ENCODE measurements at regions not wholly inside any gene's neighbourhood (a gene's known extent, or its start where the extent isn't known, plus 50 kb on each side); places are given as distances from the start of the nearest gene placed in this dataset.

DNA sequence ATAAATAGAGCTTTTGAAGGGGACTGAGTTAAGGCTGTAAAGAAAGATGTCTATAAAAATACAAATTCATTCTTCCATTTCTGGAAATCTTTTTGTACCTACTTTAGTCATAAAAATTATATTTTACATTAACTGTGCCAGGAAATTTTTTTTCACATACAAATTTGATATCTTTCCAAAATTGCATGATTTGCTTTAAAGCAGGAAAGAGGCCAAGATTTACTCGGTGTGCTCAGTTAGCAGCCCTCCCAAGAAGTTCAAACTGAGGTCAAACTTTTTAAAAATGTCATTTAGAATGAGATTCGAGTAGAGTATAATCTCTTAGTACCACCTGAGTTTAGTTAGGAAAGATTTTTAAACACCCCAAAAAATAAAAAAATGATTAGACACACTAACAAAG lies 173.2 kb upstream of the GRIP1 start:
- H3K9me3 ChIP-seq (ENCODE audit: low read length) = no peaks in the 10 kb centered on the region
- TF ChIP-seq RAD21 (conservative IDR thresholded peaks at IDR 0.05) = no peak
- TF ChIP-seq, protein P1, sequence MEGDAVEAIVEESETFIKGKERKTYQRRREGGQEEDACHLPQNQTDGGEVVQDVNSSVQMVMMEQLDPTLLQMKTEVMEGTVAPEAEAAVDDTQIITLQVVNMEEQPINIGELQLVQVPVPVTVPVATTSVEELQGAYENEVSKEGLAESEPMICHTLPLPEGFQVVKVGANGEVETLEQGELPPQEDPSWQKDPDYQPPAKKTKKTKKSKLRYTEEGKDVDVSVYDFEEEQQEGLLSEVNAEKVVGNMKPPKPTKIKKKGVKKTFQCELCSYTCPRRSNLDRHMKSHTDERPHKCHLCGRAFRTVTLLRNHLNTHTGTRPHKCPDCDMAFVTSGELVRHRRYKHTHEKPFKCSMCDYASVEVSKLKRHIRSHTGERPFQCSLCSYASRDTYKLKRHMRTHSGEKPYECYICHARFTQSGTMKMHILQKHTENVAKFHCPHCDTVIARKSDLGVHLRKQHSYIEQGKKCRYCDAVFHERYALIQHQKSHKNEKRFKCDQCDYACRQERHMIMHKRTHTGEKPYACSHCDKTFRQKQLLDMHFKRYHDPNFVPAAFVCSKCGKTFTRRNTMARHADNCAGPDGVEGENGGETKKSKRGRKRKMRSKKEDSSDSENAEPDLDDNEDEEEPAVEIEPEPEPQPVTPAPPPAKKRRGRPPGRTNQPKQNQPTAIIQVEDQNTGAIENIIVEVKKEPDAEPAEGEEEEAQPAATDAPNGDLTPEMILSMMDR (IDR thresholded peaks at IDR 0.05; ENCODE audit: poor library complexity, severe bottlenecking) = no peak
- no peak for TF ChIP-seq SMC3 (conservative IDR thresholded peaks at IDR 0.05; ENCODE audit: poor library complexity)
- TF ChIP-seq TAF1 (IDR thresholded peaks at IDR 0.05; ENCODE audit: low read depth) = no peak
- no peak for TF ChIP-seq EP300 (conservative IDR thresholded peaks at IDR 0.05; ENCODE audit: poor library complexity, severe bottlenecking)
- TF ChIP-seq REST (IDR thresholded peaks at IDR 0.05; ENCODE audit: borderline replicate concordance) = no peak
- TF ChIP-seq POLR2AphosphoS5 (IDR thresholded peaks at IDR 0.05) = no peak
- TF ChIP-seq MXI1 (conservative IDR thresholded peaks at IDR 0.05; ENCODE audit: poor library complexity, severe bottlenecking) = no peak
- no peak for TF ChIP-seq EZH2 (IDR thresholded peaks at IDR 0.05; ENCODE audit: borderline replicate concordance, insufficient read depth, low read length, poor library complexity, severe bottlenecking)
- no peaks in the 10 kb centered on the region for H3K79me2 ChIP-seq (replicated peaks; ENCODE audit: insufficient read depth, low read length)
- H2AFZ ChIP-seq (ENCODE audit: low read depth, low read length) = no peak overlapping the region
- no peak overlapping the region for H3K4me3 ChIP-seq (ENCODE audit: low read length)
- no peaks in the 10 kb centered on the region for H3K27me3 ChIP-seq (ENCODE audit: insufficient read depth, low read depth, low read length)
- H4K20me1 ChIP-seq (ENCODE audit: insufficient read depth) = no peaks in the 10 kb centered on the region
- H3F3A ChIP-seq (ENCODE audit: insufficient read depth, low read length, poor library complexity, severe bottlenecking) = no peaks in the 10 kb centered on the region
- no peak overlapping the region for H3K27ac ChIP-seq (ENCODE audit: low read length)
- no peaks in the 10 kb centered on the region for H3K36me3 ChIP-seq (ENCODE audit: insufficient read depth, low read length)
- no peak overlapping the region for H3K9ac ChIP-seq (ENCODE audit: low read length)
- H3K9me2 ChIP-seq (ENCODE audit: insufficient read depth, low read length) = no peaks in the 10 kb centered on the region
- H3K4me2 ChIP-seq (ENCODE audit: low read length) = no peak overlapping the region

DNA sequence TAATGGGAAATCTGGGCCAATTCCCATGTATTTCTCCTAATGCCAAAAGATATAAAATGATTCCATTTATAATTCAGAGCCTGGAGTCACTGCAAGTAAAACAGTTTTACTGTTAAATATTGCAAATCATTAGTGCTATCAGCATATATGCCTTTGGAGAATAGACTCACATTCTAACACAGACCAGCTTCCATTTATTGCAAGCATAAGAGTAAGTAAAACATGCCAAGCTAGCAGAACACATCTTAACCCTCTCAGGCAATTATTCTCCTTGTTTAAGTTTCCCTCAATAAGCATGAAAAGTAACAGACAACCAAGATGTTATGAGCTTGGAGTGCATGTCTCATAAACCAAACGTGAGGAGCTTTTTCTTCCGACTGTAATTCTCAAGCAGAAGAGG lies 173.9 kb upstream of the GRIP1 start:
- Histone ChIP-seq H3F3A (ENCODE audit: insufficient read depth, low read length, poor library complexity, severe bottlenecking) (no peaks in the 10 kb centered on the region), H2AFZ (ENCODE audit: low read depth, low read length) (no peak overlapping the region), H3K4me2 (ENCODE audit: low read length) (peak overlapping the region; percentile 1), H3K9ac (ENCODE audit: low read length) (no peak overlapping the region), H3K27ac (ENCODE audit: low read length) (no peak overlapping the region), H3K4me3 (ENCODE audit: low read length) (no peak overlapping the region), H3K36me3 (ENCODE audit: insufficient read depth, low read length) (no peaks in the 10 kb centered on the region), H4K20me1 (ENCODE audit: insufficient read depth) (no peaks in the 10 kb centered on the region), H3K79me2 (replicated peaks; ENCODE audit: insufficient read depth, low read length) (no peaks in the 10 kb centered on the region), H3K9me3 (ENCODE audit: low read length) (no peaks in the 10 kb centered on the region), H3K27me3 (ENCODE audit: insufficient read depth, low read depth, low read length) (no peaks in the 10 kb centered on the region), H3K9me2 (ENCODE audit: insufficient read depth, low read length) (no peaks in the 10 kb centered on the region)
- TF ChIP-seq MXI1 (conservative IDR thresholded peaks at IDR 0.05; ENCODE audit: poor library complexity, severe bottlenecking) (no peak), EP300 (conservative IDR thresholded peaks at IDR 0.05; ENCODE audit: poor library complexity, severe bottlenecking) (no peak), REST (IDR thresholded peaks at IDR 0.05; ENCODE audit: borderline replicate concordance) (no peak), POLR2AphosphoS5 (IDR thresholded peaks at IDR 0.05) (no peak), RAD21 (conservative IDR thresholded peaks at IDR 0.05) (no peak), SMC3 (conservative IDR thresholded peaks at IDR 0.05; ENCODE audit: poor library complexity) (no peak)
